ENCODE measurements at regions not wholly inside any gene's neighbourhood (a gene's known extent, or its start where the extent isn't known, plus 50 kb on each side); places are given as distances from the start of the nearest gene placed in this dataset.

DNA sequence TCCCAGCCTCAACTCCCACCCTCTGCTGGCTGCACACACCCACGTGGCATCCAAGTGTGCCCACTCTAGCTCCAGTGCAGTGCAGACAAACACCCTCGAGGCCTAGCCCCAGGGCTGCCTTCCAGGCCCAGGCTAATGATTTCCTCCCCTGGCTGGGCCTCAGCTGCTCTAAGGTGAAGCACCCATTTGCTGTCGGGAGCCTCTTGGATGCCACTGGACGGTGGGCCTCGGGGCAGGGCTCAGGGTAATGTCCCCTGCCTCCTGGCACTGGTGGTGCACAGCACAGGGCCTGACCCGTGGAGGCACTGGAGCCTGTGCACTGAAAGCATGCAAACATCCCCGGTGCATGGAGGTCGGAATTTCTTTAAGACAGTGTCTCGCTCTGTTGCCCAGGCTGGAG lies 635.2 kb downstream of the TBC1D22A start:
- H3K9me3 ChIP-seq: no peaks in the 10 kb centered on the region
- 75 to 85% (median 83%) methylated on average over 9 of the region's 9 CpGs for WGBS, 3 donors
- H3K4me1 ChIP-seq (ENCODE audit: insufficient read depth): no peaks in the 10 kb centered on the region
- TF ChIP-seq CTCF (IDR thresholded peaks at IDR 0.05) (no peak), EP300 (IDR thresholded peaks at IDR 0.05) (no peak), POLR2A (IDR thresholded peaks at IDR 0.05) (no peak)
- DNase-seq: no peak
- no peak overlapping the region for H3K4me3 ChIP-seq
- H3K36me3 ChIP-seq: no peaks in the 10 kb centered on the region
- intact Hi-C loops (cut with DNase I): no loop called here
- H3K27ac ChIP-seq: no peak overlapping the region
- no peaks in the 10 kb centered on the region for H3K27me3 ChIP-seq

GRCh38 chr22:47396515-47396914 lies 634.1 kb downstream of the TBC1D22A start:
- H3K4me1 ChIP-seq (ENCODE audit: insufficient read depth): no peaks in the 10 kb centered on the region
- H3K27me3 ChIP-seq: no peaks in the 10 kb centered on the region
- TF ChIP-seq CTCF (IDR thresholded peaks at IDR 0.05): no peak
- TF ChIP-seq POLR2A (IDR thresholded peaks at IDR 0.05): no peak
- no peak for TF ChIP-seq EP300 (IDR thresholded peaks at IDR 0.05)
- no peak for DNase-seq
- H3K36me3 ChIP-seq: no peaks in the 10 kb centered on the region
- H3K4me3 ChIP-seq: no peak overlapping the region
- intact Hi-C loops (cut with DNase I): no loop called here
- no peak overlapping the region for H3K27ac ChIP-seq
- 80 to 87% (median 85%) methylated on average over 12 of the region's 12 CpGs for WGBS, 3 donors
- H3K9me3 ChIP-seq: no peaks in the 10 kb centered on the region

- Histone ChIP-seq H3K27ac (no peak overlapping the region), H3K36me3 (no peaks in the 10 kb centered on the region), H3K4me1 (ENCODE audit: insufficient read depth) (no peaks in the 10 kb centered on the region), H3K27me3 (no peaks in the 10 kb centered on the region), H3K4me3 (no peak overlapping the region), H3K9me3 (no peaks in the 10 kb centered on the region)
- no peak for DNase-seq
- TF ChIP-seq EP300 (IDR thresholded peaks at IDR 0.05): no peak
- intact Hi-C loops (cut with DNase I): no loop called here
- 94 to 96% (median 95%) methylated on average over 12 of the region's 12 CpGs for WGBS, 3 donors
Observed at GRCh38 chr22:47396105-47396504, 633.7 kb downstream of the TBC1D22A start.

DNA sequence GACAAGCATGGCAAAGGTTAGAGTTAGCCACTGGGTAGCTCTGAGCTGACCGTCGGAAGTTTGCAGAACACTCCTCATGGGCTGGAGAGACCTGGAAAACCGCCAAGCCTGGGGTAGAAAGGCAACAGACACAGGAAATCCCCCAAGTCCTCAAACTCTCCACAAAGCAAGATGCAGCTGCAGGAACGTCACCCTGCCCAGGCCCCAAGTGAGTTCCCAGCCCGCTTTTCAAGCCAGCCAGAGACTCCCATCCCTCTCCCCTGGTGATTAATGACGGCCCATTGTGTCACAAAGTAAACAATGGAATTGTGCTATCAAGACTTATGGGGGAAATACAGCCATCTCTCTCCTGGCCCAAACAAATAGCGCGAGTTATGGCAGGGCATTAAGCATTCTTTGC lies 633.0 kb downstream of the TBC1D22A start:
- H3K4me3 ChIP-seq: no peak overlapping the region
- H3K9me3 ChIP-seq: no peaks in the 10 kb centered on the region
- no peak for DNase-seq
- WGBS, 3 donors: 45 to 59% (median 54%) methylated on average over 8 of the region's 8 CpGs
- intact Hi-C loops (cut with DNase I): no loop called here
- no peaks in the 10 kb centered on the region for H3K27me3 ChIP-seq
- TF ChIP-seq CTCF (IDR thresholded peaks at IDR 0.05): no peak
- no peak for TF ChIP-seq EP300 (IDR thresholded peaks at IDR 0.05)
- no peak for TF ChIP-seq POLR2A (IDR thresholded peaks at IDR 0.05)
- H3K36me3 ChIP-seq: no peaks in the 10 kb centered on the region
- no peak overlapping the region for H3K27ac ChIP-seq
- H3K4me1 ChIP-seq (ENCODE audit: insufficient read depth): no peaks in the 10 kb centered on the region

- intact Hi-C loops (cut with DNase I): no loop called here
- Histone ChIP-seq H3K4me1 (ENCODE audit: insufficient read depth) (peaks cover 3% of the 10 kb centered on the region), H3K9me3 (no peaks in the 10 kb centered on the region), H3K27me3 (no peaks in the 10 kb centered on the region), H3K36me3 (no peaks in the 10 kb centered on the region), H3K4me3 (no peak overlapping the region), H3K27ac (no peak overlapping the region)
- TF ChIP-seq POLR2A (IDR thresholded peaks at IDR 0.05) (no peak), EP300 (IDR thresholded peaks at IDR 0.05) (no peak), CTCF (IDR thresholded peaks at IDR 0.05) (no peak)
- DNase-seq: no peak
- WGBS, 3 donors: 69 to 74% (median 74%) methylated on average over 12 of the region's 12 CpGs
Observed at GRCh38 chr22:47394504-47395440, 632.3 kb downstream of the TBC1D22A start.
